ENCODE measurements at regions not wholly inside any gene's neighbourhood (a gene's known extent, or its start where the extent isn't known, plus 50 kb on each side); places are given as distances from the start of the nearest gene placed in this dataset.

GRCh38 chr16:5604770-5605169, 507.2 kb upstream of the EEF2KMT start:
- peak in 3 of 4 donors; percentile 6 to 24 (median 7) for DNase-seq (ENCODE audit: low read depth in 4 of 4, low spot score in 3 of 4)

DNA sequence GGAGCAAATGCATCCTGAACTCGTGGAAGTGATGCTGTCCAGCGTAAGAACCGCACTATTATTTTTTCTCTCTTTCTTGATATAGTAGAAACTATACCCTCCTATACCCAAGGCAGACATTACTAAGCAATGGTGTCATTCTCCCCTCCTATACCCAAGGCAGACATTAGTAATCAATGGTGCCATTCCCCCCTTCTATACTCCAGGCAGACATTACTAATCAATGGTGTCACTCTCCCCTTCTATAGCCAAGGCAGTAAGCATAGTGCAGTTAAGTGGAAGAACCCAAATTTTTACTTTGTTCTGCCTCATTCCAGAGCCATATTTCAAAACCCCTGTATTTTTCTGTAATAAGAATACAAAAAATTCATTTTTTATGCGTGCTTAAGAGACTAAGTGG, 506.2 kb upstream of the EEF2KMT start:
- no peak for DNase-seq (ENCODE audit: low read depth in 4 of 4, low spot score in 3 of 4)

DNA sequence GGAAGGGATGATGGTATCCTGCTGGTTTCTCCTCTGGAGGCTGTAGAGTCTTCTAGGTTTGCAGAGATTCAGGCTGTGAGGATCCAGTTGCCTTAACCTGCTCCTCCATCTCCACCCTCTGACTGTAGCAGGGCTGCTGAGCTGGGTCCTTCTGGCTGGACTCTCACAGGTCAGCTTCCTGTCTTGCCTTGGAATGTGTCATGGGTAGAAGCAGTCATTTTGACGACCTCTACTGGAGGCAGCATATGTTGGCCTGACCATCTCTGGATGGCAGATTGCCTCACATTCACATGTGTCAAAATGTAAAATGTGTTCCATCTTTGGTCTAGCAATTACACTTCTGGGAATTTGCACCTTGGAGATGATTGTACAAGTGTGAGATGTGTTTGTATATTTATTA, 504.4 kb upstream of the EEF2KMT start:
- DNase-seq (ENCODE audit: low read depth in 4 of 4, low spot score in 3 of 4) = no peak

DNA sequence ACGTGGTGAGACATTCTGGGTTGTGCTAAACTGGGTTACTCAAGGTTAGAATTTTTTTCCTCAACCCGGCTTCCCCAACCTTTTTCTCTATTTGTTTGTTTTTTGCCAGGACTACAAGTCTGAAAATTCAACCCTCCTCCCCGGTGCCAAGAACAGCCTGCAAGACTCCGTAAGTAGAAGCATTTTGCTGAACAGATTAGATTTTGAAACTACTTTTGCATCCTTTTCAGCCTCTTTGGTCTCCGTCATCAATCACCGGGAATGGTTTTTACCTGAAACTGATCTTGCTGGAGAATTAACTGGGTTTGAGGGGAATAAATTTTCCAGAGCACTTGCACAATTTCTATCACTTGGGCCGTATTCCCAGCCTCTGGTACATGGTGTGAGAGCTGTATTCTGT, 501.2 kb upstream of the EEF2KMT start:
- no peak for DNase-seq (ENCODE audit: low read depth in 4 of 4, low spot score in 3 of 4)

DNA sequence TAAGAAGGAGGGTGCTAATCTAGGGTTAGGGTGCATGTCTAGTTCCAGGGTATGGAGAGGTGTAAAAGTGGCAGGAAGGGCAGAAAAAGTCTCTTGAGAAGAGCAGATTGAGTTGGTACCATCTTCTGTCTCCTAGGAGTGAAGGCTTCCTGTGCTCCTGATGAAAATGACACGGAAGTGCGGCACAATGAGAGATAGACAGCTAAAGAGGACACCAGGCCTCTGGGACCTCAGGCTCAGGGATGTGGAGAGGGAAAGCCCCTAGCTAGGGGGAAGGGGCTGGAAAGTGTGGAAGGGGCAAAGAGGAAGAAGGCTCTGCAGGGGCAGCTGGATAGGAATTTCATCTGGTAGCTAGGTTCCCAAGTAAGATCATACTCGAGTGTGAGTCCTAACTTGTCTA, 498.3 kb upstream of the EEF2KMT start:
- DNase-seq (ENCODE audit: low read depth in 4 of 4, low spot score in 3 of 4) = no peak

DNA sequence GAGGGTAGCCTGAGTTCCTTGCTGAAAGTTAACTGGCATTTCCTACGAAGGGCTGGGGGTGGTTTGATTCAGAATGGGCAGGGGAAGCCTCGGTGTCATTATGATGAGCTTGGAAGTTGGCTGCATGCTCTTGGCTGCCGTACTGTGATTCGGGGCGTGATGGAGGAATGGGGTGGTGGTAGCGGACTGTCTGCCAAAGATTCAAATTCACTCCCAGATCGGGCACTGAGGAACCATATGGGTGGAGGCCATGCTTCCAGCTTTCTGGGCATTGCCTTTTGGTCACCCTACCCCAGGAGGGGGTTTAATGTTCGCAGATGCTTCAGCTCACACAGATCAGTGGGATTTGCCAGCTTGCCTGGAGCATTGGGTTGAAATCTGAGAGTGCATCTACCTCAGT, 492.8 kb upstream of the EEF2KMT start:
- no peak for DNase-seq (ENCODE audit: low read depth in 4 of 4, low spot score in 3 of 4)

GRCh38 chr16:5589812-5590373, 492.3 kb upstream of the EEF2KMT start:
- DNase-seq (ENCODE audit: low read depth in 4 of 4, low spot score in 3 of 4) = no peak

DNA sequence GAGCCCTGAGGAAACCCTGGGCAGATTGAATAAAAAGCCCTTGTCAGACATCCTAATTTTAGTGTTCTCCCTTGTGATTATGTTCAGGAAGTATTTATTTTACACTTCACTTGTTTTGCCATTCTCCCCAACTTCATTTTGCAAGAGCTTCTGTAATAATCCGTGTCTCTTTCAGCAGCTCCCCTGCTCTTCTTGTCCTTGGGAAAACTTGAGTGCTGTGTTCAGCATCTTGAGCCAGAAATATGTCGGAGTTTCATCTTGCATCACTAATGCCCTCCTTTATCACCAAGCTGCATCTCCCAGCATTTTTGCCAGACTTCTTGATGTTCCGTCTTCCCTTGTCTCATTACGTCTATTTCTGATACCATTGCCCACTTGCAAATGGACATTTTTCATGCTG, 486.5 kb upstream of the EEF2KMT start:
- DNase-seq (ENCODE audit: low read depth in 4 of 4, low spot score in 3 of 4) = no peak

- DNase-seq (ENCODE audit: low read depth in 4 of 4, low spot score in 3 of 4) = no peak
Measured at GRCh38 chr16:5582529-5582928, 484.9 kb upstream of the EEF2KMT start.

- DNase-seq (ENCODE audit: low read depth in 4 of 4, low spot score in 3 of 4) = no peak
Measured at GRCh38 chr16:5581908-5582307, 484.3 kb upstream of the EEF2KMT start.

DNA sequence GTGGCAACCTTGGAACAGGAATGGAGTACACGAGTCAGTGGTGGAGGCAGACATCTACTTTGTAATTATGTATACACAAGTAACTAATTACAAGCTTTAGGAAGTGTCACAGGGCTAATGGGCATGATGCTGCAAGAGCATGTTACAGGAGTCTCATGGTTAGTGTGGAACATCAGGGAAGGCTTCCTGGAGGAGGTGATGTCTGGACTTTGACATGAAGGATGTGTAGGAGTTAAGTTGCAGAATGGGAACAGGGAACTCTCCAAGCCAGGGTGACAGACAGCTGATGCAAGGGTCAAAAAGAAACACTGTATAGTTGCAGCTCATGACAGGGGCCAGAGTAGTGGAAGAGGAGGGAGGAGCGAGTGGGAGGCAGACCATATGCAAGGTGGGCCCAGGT, 483.8 kb upstream of the EEF2KMT start:
- DNase-seq (ENCODE audit: low read depth in 4 of 4, low spot score in 3 of 4) = no peak

DNA sequence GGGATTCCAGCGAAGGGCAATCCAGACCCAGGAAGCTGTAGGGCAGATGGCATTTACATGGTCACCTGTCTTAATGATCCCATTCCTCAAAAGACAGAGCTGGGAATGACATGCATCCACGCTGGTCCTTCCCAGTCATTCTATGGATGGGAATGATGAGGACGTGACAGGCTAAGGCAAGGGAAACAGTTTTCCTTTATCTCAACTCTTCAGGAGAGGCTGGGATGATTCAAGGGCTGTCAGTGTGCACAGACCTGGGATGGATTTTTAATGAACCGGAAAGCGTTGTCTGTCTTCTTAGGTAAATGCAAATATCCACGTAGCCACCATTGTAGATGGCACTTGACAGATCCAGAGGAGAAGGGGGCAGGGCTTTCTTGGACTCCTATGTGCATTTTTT, 483.2 kb upstream of the EEF2KMT start:
- no peak for DNase-seq (ENCODE audit: low read depth in 4 of 4, low spot score in 3 of 4)

- DNase-seq (ENCODE audit: low read depth in 4 of 4, low spot score in 3 of 4) = no peak
Measured at GRCh38 chr16:5580296-5580695, 482.7 kb upstream of the EEF2KMT start.

GRCh38 chr16:5578980-5579379, 481.4 kb upstream of the EEF2KMT start:
- DNase-seq (ENCODE audit: low read depth in 4 of 4, low spot score in 3 of 4) = no peak

GRCh38 chr16:5577463-5577862, 479.9 kb upstream of the EEF2KMT start:
- no peak for DNase-seq (ENCODE audit: low read depth in 4 of 4, low spot score in 3 of 4)

DNA sequence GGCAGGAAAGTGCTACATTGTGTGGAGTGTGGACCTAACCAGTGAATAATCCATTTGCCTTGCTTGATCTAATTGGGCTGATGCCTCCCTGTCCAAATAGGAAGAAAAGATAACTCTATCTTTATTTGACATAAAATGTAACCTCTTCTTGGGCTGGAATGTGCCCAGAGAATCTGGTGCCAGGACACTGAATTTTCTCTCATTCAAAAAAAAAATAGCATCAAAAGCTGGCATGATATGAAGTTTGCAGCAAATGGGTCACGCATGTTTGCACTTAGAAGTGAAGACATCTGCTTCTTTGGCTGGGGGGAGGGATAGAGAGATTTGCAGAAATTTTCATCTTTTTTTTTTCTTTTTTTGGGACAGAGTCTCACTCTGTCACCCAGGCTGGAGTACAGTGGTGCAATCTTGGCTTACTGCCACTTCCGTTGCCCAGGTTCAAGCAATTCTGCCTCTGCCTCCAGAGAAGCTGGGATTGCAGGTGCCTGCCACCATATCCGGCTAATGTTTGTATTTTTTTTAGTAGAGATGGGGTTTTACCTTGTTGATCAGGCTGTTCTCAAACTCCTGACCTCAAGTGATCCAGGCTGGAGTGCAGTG, 478.2 kb upstream of the EEF2KMT start:
- DNase-seq (ENCODE audit: low read depth in 4 of 4, low spot score in 3 of 4) = no peak

DNA sequence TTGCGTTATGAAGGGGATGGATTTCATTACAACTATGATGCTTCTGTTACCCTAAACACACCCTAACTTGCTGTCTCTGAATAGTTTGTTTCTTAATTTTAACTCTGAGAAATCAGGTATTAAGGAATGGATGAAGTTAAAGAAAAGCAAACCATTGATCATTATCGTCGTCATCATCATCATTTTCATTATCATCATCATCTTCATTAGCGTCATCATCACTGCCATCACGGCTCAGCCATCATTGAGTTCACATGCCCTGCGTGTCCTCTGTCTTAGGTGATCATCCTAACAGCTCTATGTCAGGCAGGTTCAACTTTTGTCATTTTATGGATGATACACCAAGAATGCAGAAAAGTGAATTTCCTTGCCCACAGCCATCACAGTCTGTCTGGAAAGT, 477.5 kb upstream of the EEF2KMT start:
- DNase-seq (ENCODE audit: low read depth in 4 of 4, low spot score in 3 of 4) = no peak

DNA sequence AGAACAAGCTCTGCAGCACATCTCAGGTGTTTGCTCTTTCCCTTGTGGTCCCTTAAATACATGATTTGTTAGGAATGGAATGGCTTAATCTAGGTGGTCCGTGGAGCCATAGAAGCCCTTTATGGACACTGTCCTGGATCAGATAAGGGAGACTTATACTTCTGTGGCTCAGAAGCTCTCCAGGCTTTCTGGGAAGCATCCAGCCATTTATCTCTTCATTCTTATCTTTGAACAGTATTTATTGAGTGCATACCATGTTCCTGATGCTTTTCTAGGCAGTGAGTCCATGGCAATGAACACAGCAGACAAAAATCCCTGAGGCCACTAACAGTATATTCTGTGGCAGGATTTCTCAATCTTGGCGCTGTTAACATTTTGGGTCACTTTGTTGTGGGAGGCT, 474.5 kb upstream of the EEF2KMT start:
- no peak for DNase-seq (ENCODE audit: low read depth in 4 of 4, low spot score in 3 of 4)

- DNase-seq (ENCODE audit: low read depth in 4 of 4, low spot score in 3 of 4) = no peak
Measured at GRCh38 chr16:5571446-5571845, 473.9 kb upstream of the EEF2KMT start.

GRCh38 chr16:5561800-5562199, 464.2 kb upstream of the EEF2KMT start:
- DNase-seq (ENCODE audit: low read depth in 4 of 4, low spot score in 3 of 4) = no peak

GRCh38 chr16:5560084-5560483, 462.5 kb upstream of the EEF2KMT start:
- no peak for DNase-seq (ENCODE audit: low read depth in 4 of 4, low spot score in 3 of 4)

GRCh38 chr16:5557966-5558365, 460.4 kb upstream of the EEF2KMT start:
- no peak for DNase-seq (ENCODE audit: low read depth in 4 of 4, low spot score in 3 of 4)

DNA sequence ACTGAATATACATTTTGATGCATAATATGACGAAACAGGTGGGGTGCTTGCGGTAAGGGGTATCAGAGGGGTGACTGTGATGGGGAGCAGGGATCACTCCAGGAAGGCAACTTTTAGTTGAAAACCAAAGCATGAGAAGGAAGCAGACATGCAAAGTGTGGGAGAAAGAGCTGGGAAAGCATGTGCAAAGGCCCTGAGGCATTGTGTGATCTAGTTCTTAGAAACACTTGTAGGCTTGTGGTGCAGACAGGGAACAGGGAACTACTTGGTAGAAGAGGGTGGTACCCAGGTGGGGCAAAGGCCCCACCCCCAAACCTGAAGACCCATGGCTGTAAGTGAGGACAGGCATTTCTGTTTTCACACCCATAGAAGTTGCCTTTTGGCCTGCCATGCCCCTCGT, 459.9 kb upstream of the EEF2KMT start:
- no peak for DNase-seq (ENCODE audit: low read depth in 4 of 4, low spot score in 3 of 4)
